Kasumi-1 (cell line): ENCODE measurements at regions not wholly inside any gene's neighbourhood (a gene's known extent, or its start where the extent isn't known, plus 50 kb on each side); places are given as distances from the start of the nearest gene placed in this dataset.

ENCODE experiments used
- DNase-seq, 2 experiments: peaks; one replicate each; lab custom pipeline; 2025; lab: John Stamatoyannopoulos, UW

DNA sequence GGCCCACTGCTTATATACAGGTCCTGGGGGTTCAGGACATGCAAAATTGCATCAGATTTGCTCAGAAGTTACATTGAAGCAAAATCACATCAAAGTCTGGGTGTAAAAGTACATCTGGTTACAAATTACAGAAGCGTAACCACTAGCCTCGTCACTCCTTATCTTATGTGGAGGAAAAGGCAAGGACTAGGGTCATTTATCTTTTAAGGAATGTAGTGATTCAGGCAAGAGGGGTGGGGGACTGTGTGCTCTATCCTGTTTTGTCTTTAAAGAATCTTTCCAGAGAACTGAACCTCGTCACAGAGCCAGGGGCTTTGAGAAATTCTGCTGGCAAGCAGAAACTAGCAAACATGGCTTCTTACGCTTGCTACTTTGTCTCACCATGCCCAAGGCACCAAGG lies 61.1 kb upstream of the RAB4A start:
- DNase-seq, result no peak

DNA sequence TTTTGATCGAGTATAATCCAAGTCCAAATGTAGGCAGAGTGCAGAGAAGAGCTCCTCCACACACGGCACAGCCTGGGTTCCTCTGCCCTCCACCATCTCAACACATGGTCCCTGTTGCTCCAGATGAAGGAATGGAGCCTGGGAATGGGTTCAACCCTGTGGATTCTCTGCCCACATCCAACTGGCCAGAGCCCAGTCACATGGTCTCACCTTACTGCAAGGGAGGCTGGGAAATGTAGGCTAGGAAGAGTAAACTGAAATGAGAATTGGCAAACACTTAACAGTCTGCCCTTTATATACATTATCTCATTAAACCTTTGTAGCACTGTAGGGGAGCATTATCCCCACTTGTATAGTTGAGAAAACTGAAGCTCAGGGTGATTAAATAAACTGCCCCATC lies 60.1 kb upstream of the RAB4A start:
- no peak for DNase-seq

GRCh38 chr1:229213797-229214196 lies 57.1 kb upstream of the RAB4A start:
- no peak for DNase-seq

GRCh38 chr1:229217716-229218115 lies 53.2 kb upstream of the RAB4A start:
- no peak for DNase-seq

DNA sequence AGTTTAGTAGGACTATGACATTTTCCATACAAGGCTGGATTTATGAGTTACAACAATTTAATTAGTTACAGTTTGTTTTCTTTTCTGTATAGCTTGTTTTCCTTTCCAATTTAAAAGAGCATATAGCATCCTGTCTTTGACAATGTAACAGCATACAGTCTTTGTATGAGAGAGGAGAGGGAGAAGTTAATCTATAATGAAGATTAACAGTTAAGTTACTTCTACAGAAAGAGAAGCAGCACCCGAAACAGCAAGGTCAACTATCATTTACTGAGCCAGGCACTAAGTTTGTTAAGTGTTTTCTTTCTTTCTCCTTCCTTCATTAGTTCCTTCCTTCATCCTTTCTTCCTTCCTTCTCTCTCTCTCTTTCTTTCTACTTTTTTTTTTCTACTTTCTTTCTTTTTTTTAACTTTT lies 52.3 kb upstream of the RAB4A start:
- no peak for DNase-seq

GRCh38 chr1:229220163-229220846 lies 50.6 kb upstream of the RAB4A start:
- no peak for DNase-seq

DNA sequence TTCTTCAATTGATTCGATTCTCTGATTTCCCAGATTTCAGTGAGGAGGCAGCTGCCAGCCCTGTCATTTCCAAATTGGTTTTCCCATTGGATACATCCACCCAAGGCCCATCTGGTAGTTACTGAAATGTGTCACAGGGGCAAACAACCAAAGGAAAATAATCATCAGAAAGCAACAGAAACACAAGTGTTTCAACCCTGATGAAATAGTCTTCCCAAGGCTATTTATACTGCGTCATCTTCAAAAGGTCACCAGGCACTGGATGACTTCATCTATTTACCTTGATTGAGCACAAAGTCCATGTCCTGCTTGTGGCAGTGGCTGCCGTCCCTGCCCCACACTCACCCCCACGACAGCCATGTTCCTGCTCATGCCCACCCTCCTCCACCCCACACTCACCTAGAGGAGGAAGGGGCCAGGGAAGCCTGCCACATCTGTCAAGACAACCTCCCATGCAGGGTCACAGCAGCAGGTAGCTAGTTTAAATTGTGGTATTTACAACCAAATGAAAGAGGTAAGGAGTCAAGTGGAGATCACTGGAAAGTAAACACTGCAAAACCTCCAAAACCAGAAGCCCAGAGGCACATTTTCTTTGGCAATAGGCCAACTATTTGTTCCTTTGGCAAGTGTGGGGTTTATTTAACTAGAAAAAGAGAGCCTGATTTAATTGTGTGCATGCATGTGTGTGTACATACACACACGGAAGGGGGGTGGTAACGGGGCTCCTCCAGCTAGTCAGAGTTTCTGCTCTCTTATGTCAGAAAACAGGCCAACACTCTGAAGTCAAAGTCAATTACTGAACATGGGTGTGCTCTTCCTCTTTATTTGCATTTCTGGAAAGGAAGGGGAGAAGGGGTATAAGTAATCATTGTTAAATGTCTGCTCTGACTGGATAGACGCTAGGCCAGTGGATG lies 49.5 kb upstream of the RAB4A start:
- DNase-seq, result no peak
